Choroid plexus epithelial cell (primary cell): ENCODE measurements at regions not wholly inside any gene's neighbourhood (a gene's known extent, or its start where the extent isn't known, plus 50 kb on each side); places are given as distances from the start of the nearest gene placed in this dataset.

Experiments
- DNase-seq: peaks from one replicate; pipeline ENCODE4 v3.0.0-alpha.2; 2010; ENCODE audit warnings: low read depth
- H3K4me3 ChIP-seq: 2 replicates; pipeline ENCODE4 v1.5.1; 2011; ENCODE audit warnings: low read depth, mild to moderate bottlenecking, control low read depth, low read length, moderate library complexity
- CTCF ChIP-seq: conservative IDR thresholded peaks from 2 replicates; pipeline ENCODE4 v1.5.1; 2011; ENCODE audit warnings: low read depth, mild to moderate bottlenecking, control low read depth, inconsistent platforms, low read length, moderate library complexity

- DNase-seq = no peak
- no peak for TF ChIP-seq CTCF
- no peak overlapping the region for H3K4me3 ChIP-seq
Observed at GRCh38 chr16:35873472-35873871, 2414.1 kb downstream of the TP53TG3F start.

GRCh38 chr16:35881654-35882053, 2422.2 kb downstream of the TP53TG3F start:
- no peak overlapping the region for H3K4me3 ChIP-seq
- no peak for DNase-seq
- no peak for TF ChIP-seq CTCF

GRCh38 chr16:35906440-35906839, 2447.0 kb downstream of the TP53TG3F start:
- no peak for TF ChIP-seq CTCF
- H3K4me3 ChIP-seq = no peak overlapping the region
- no peak for DNase-seq

- DNase-seq = no peak
- no peak for TF ChIP-seq CTCF
- H3K4me3 ChIP-seq = no peak overlapping the region
Observed at GRCh38 chr16:35908152-35908551, 2448.7 kb downstream of the TP53TG3F start.

GRCh38 chr16:35908942-35909341, 2449.5 kb downstream of the TP53TG3F start:
- TF ChIP-seq CTCF = peak; percentile 2
- DNase-seq = no peak
- H3K4me3 ChIP-seq = no peak overlapping the region

- no peak for TF ChIP-seq CTCF
- no peak overlapping the region for H3K4me3 ChIP-seq
Observed at GRCh38 chr16:35909351-35909954, 2450.0 kb downstream of the TP53TG3F start.

GRCh38 chr16:35910409-35910808, 2451.0 kb downstream of the TP53TG3F start:
- no peak overlapping the region for H3K4me3 ChIP-seq
- no peak for DNase-seq
- no peak for TF ChIP-seq CTCF

More at GRCh38 chr16:35909351-35909954, 2450.0 kb downstream of the TP53TG3F start:
- DNase-seq = no peak
